K562 (cell line): ENCODE measurements at regions not wholly inside any gene's neighbourhood (a gene's known extent, or its start where the extent isn't known, plus 50 kb on each side); places are given as distances from the start of the nearest gene placed in this dataset.

Source experiments
- HNRNPK ChIP-seq: fragments of 200-400 bp; formaldehyde crosslinking; IDR thresholded peaks from one replicate; pipeline ENCODE4 v1.6.1; 2018; ENCODE audit warnings: mild to moderate bottlenecking, low read depth, low read length; ENCODE audit not compliant: poor library complexity, severe bottlenecking
- JUND ChIP-seq, 2 experiments: IDR thresholded peaks; 2 replicates in 1 of 2; 3 replicates in 1 of 2; pipeline ENCODE4 v1.6.1; 2011; ENCODE audit warnings: borderline replicate concordance in 2 of 2, low read depth in 2 of 2, low read length in 2 of 2, improper control_type of control experiment in 1 of 2, missing biosample characterization in 1 of 2, missing genetic modification characterization in 1 of 2, missing genetic modification reagents in 1 of 2
- NR3C1 ChIP-seq: sonication (generic); formaldehyde crosslinking; IDR thresholded peaks from 2 replicates; pipeline ENCODE4 v1.8.1; 2022; ENCODE audit warnings: missing genetic modification reagents
- SOX6 ChIP-seq: fragments of 450-650 bp; IDR thresholded peaks from 2 replicates; pipeline ENCODE4 v1.6.1; 2014; ENCODE audit warnings: mild to moderate bottlenecking

DNA sequence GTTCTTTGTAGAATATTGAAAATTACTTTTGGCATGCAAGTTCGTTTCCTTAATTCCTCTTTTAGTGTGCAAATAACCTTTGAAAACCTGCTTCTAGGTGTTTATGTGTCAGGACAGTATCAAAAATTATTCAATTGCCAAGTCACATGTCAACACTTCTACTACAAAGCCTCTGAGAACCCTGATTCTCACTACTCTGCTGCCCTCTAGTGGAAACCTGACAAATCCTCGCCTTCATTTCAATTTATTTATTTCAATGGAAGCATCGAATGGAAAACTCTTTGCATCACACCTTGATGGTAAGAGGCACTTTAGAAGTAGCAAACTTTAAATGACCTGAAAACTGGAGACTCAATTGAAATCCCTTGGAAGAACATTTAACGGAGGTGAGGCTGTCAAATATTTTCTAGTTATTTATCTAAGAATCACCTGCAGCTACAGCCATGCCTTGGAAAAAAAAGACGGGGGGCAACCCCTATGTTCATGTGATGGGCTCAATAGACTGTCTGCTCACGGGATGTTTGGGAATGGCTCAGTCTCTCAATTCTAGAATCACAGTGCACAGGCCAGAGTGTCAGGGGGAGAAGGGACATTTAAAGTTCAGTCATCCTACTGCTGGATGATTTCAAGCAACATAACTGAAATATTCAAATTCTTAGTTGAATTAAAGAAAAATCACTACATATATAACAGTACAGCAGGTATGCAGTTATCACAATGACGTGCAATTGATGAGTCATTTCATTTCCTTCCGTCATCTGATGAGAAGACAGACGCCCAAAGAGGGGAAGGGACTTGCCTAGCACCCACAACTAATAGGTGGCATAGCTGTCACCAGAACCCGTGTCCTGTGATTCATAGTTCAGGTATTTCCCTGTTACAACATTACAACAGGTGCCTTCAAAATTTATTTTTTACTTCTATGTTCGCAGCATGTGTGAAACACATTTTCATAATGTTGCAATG is 563.9 kb downstream of the TOX3 start:
- TF ChIP-seq JUND (IDR thresholded peaks at IDR 0.05; ENCODE audit: borderline replicate concordance, low read depth, low read length) = no peak
- no peak for TF ChIP-seq JUND (tag; IDR thresholded peaks at IDR 0.05; ENCODE audit: borderline replicate concordance, low read depth, low read length)
- no peak for TF ChIP-seq SOX6
- no peak for TF ChIP-seq HNRNPK
- no peak for TF ChIP-seq NR3C1 (CRISPR knock-in tag)
